Kidney (tissue), 13 donors: ENCODE measurements at regions not wholly inside any gene's neighbourhood (a gene's known extent, or its start where the extent isn't known, plus 50 kb on each side); places are given as distances from the start of the nearest gene placed in this dataset.

Experiments
- DNase-seq, 5 donors: peaks; one replicate each; pipeline ENCODE4 v3.0.0-alpha.2; 2013 to 2020
- FAIRE-seq: peaks from 2 replicates; lab custom pipeline; 2012; peaks lifted over from hg19 to GRCh38; lab: Jason Lieb, UNC
- H3K27ac ChIP-seq, 2 donors: one replicate each; pipeline ENCODE4 v1.7.0; 2013; ENCODE audit warnings: low read depth in 2 of 2, low read length in 2 of 2, inconsistent platforms in 1 of 2
- H3K27me3 ChIP-seq: one replicate; pipeline ENCODE4 v1.7.1; 2013; ENCODE audit warnings: low read length, inconsistent platforms; ENCODE audit not compliant: control insufficient read depth, insufficient read depth
- H3K36me3 ChIP-seq, 3 donors: one replicate each; pipeline versions ENCODE4 v1.7.0 to v1.7.1; 2013; ENCODE audit warnings: low read length in 3 of 3, control low read depth in 1 of 3, inconsistent platforms in 1 of 3; ENCODE audit not compliant: insufficient read depth in 3 of 3, control insufficient read depth in 2 of 3
- H3K4me1 ChIP-seq, 3 donors: one replicate each; pipeline versions ENCODE4 v1.7.0 to v1.7.1; 2013; ENCODE audit warnings: low read length in 3 of 3, inconsistent platforms in 1 of 3, low read depth in 1 of 3; ENCODE audit not compliant: control insufficient read depth in 2 of 3, insufficient read depth in 2 of 3
- H3K4me3 ChIP-seq, 3 donors: one replicate each; pipeline versions ENCODE4 v1.7.0 to v1.8.1; 2013; ENCODE audit warnings: low read length in 3 of 3, control low read depth in 1 of 3, inconsistent platforms in 1 of 3
- H3K9ac ChIP-seq, 3 donors: one replicate each; pipeline versions ENCODE4 v1.7.0 to v1.7.1; 2013; ENCODE audit warnings: low read length in 3 of 3, control low read depth in 1 of 3, inconsistent platforms in 1 of 3
- H3K9me3 ChIP-seq, 3 donors: one replicate each; pipeline versions ENCODE4 v1.7.0 to v1.7.1; 2013; ENCODE audit warnings: low read length in 3 of 3, control low read depth in 1 of 3, inconsistent platforms in 1 of 3; ENCODE audit not compliant: control insufficient read depth in 2 of 3, insufficient read depth in 1 of 3
- intact Hi-C: fragments of 100-400 bp; cut with DNase I; formaldehyde crosslinking; loops from one replicate; pipeline ENCODE4 v1.11.1; 2022
- TF ChIP-seq, protein P1 (sequence below): IDR thresholded peaks from 3 replicates; pipeline ENCODE4 v1.5.1; 2012; ENCODE audit warnings: mild to moderate bottlenecking, moderate library complexity, borderline replicate concordance; ENCODE audit not compliant: insufficient read depth; ENCODE audit errors: extremely low read depth
- donor health status: control.
- donor health status: control.
- donor health status: control.
- donor health status: control.
- donor health status: control.
- donor health status: DM: yes; HTN: yes; CAD: no.
- donor health status: Normal renal cell carcinoma (clear cell type).

DNA sequence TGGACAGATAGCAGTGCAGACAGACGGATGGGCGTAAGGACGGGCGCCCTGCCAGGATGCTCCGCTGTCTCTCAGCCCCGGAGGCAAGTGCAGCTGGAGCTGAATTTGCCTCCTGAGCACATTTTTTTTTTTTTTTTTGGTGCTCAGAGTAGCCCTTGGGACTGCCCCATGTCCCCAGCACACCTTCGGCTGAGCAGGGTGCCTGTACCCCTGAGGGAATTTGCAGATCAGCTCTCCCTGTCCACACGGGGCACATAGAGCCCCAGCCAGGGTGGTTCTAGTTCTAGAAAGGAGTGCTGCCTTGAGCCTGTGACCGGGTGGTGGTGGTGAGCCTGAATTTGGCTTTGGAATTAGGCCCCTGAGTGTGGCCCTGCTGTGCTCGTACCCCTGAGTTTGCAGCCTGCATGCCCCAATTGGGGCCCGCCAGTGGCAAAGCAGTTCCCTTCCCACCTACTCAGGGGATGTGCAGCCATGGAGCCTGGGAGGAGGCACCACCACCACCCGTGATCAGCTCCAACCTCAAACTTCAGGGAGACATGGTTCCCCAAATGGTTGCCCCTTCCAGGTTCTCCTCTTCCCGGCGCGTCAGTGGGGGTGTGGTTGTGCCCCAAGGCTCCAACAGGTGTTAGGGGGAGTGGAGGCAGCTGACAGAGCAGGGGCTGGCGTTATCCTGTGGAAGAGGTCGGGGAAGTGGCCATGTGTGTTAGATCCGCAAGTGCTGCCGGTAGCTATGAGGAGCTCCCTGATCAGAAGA is 1232.7 kb downstream of the BRD1 start:
- H3K4me1 ChIP-seq, result no peaks in the 10 kb centered on the region
- FAIRE-seq (no peak), DNase-seq (peak in 1 of 5 donors; percentile 38)
- H3K36me3 ChIP-seq, result no peaks in the 10 kb centered on the region
- no peak overlapping the region for H3K27ac ChIP-seq
- TF ChIP-seq, protein P1, sequence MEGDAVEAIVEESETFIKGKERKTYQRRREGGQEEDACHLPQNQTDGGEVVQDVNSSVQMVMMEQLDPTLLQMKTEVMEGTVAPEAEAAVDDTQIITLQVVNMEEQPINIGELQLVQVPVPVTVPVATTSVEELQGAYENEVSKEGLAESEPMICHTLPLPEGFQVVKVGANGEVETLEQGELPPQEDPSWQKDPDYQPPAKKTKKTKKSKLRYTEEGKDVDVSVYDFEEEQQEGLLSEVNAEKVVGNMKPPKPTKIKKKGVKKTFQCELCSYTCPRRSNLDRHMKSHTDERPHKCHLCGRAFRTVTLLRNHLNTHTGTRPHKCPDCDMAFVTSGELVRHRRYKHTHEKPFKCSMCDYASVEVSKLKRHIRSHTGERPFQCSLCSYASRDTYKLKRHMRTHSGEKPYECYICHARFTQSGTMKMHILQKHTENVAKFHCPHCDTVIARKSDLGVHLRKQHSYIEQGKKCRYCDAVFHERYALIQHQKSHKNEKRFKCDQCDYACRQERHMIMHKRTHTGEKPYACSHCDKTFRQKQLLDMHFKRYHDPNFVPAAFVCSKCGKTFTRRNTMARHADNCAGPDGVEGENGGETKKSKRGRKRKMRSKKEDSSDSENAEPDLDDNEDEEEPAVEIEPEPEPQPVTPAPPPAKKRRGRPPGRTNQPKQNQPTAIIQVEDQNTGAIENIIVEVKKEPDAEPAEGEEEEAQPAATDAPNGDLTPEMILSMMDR, result no peak
- no peak overlapping the region for H3K4me3 ChIP-seq
- no peak overlapping the region for H3K9ac ChIP-seq
- intact Hi-C loops, result no loop called here
- H3K27me3 ChIP-seq, result no peaks in the 10 kb centered on the region
- no peaks in the 10 kb centered on the region for H3K9me3 ChIP-seq

DNA sequence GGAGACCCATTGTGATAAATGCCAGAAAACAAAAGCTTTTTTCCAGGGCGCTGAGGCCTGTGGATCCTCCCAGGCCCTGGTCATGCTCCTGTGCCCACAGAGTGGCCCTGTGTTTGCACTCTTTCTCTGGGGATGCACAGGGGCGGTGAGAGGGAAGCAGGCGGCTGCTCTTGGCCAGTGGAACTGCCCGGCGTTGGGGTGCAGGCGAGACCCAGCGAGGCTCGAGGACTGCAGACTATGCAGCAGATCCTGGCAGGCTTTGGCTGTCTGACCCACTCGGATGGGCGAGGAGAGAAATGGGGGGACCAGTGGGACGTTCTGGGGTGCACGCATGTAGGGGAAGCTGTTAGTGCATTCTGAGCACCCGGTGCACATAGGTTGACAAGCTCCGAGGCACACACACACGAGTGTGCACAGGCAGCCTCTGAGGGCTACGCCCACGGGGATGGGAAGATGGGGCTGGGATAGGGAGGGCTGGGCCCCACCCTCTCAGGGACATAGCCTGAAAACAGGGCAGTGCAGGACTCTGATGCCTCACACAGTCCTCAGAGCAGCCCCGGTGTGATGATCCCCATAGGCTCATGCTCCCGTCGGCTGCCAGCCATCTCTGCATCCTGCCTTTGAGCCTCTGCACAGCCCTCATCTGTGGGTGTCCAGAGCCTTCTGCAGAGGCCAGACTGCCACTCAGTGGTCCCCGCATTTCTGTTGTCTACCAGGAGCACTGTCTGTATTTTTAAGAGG is 1233.5 kb downstream of the BRD1 start:
- DNase-seq (peak in 1 of 5 donors; percentile 34), FAIRE-seq (no peak)
- no peaks in the 10 kb centered on the region for H3K4me1 ChIP-seq
- no peaks in the 10 kb centered on the region for H3K27me3 ChIP-seq
- intact Hi-C loops, result no loop called here
- no peak overlapping the region for H3K9ac ChIP-seq
- TF ChIP-seq, protein P1, result no peak
- no peak overlapping the region for H3K27ac ChIP-seq
- no peaks in the 10 kb centered on the region for H3K9me3 ChIP-seq
- no peaks in the 10 kb centered on the region for H3K36me3 ChIP-seq
- no peak overlapping the region for H3K4me3 ChIP-seq

DNA sequence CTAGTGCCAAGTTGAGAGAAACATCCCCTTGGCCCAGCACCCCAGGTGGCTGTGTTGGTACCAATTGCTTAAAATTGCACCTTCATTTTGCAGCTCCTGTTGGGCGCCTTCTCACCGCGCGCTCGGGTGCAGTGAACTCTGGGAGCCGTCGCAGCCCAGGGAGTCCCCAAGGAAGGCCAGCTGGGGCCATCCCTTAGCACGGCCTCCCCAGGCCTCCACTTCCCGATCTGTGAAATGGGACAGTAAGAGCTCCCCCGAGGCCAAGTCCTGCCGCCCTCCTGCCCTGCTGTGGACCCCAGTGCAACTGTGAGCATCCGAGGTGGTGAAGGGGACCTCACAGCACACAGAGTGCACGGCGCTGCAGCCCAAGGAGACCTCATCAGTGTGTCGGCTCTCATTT is 1234.1 kb downstream of the BRD1 start:
- Histone ChIP-seq H3K36me3 (no peaks in the 10 kb centered on the region), H3K27me3 (no peaks in the 10 kb centered on the region), H3K4me3 (no peak overlapping the region), H3K4me1 (no peaks in the 10 kb centered on the region), H3K9me3 (no peaks in the 10 kb centered on the region), H3K27ac (no peak overlapping the region), H3K9ac (no peak overlapping the region)
- FAIRE-seq (no peak), DNase-seq (peak in 1 of 5 donors; percentile 60)
- intact Hi-C loops, result no loop called here
- TF ChIP-seq, protein P1, result no peak
